Lower leg skin (tissue), 4 donors: ENCODE measurements at regions not wholly inside any gene's neighbourhood (a gene's known extent, or its start where the extent isn't known, plus 50 kb on each side); places are given as distances from the start of the nearest gene placed in this dataset.

Source experiments
- DNase-seq, 2 donors: peaks; one replicate each; pipeline ENCODE4 v3.0.0-alpha.2; 2019; ENCODE audit warnings: low spot score in 2 of 2
- H3K4me3 ChIP-seq: fragments of 200-600 bp; sonication (generic); 2 replicates; pipeline ENCODE4 v1.5.1; 2017; ENCODE audit warnings: mild to moderate bottlenecking, low read depth; ENCODE audit not compliant: poor library complexity, severe bottlenecking
- CTCF ChIP-seq, 3 donors: fragments of 450-650 bp; IDR thresholded peaks; one replicate each; pipeline ENCODE4 v1.5.1; 2016; ENCODE audit warnings: antibody characterized with exemption in 3 of 3, mild to moderate bottlenecking in 3 of 3, moderate library complexity in 2 of 3
- POLR2A ChIP-seq, 2 donors: fragments of 450-650 bp; IDR thresholded peaks; one replicate each; pipeline ENCODE4 v1.6.1; 2016 to 2017; ENCODE audit warnings: antibody characterized with exemption in 2 of 2, mild to moderate bottlenecking in 1 of 2, moderate library complexity in 1 of 2
- WGBS, 2 donors: methylation state at CpG; one replicate each; pipeline ENCODE4 v1.1.5; 2018; 5-methylcytosine and 5-hydroxymethylcytosine counted together
- intact Hi-C: fragments of 100-400 bp; cut with DNase I; formaldehyde crosslinking; loops from one replicate; pipeline ENCODE4 v1.15.0; 2023; ENCODE audit warnings: low total_unique reads

DNA sequence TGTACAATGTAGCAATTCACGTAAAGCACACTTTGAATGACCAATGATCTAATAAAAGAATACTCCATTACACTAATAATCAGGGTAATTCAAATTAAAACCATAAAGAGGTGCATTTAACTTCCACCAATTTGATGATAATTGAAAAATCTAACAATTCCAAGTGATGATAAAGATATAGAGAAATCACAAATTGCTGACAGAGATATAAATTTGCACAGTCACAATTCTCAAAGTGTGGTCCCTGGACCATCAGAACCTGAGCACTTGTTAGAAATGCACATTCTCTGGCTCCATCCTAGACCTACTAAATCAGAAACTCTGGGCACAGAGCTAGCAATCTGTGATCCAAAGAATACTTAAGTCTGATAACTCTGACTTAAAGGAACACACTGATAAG lies 165.8 kb upstream of the DCC start:
- intact Hi-C loops, result no loop called here
- no peak for DNase-seq
- 92 to 98% methylated on average over 1 of the region's 1 CpG for WGBS, 2 donors
- TF ChIP-seq POLR2A (IDR thresholded peaks at IDR 0.05) (no peak), CTCF (IDR thresholded peaks at IDR 0.05) (no peak)
- no peak overlapping the region for H3K4me3 ChIP-seq

DNA sequence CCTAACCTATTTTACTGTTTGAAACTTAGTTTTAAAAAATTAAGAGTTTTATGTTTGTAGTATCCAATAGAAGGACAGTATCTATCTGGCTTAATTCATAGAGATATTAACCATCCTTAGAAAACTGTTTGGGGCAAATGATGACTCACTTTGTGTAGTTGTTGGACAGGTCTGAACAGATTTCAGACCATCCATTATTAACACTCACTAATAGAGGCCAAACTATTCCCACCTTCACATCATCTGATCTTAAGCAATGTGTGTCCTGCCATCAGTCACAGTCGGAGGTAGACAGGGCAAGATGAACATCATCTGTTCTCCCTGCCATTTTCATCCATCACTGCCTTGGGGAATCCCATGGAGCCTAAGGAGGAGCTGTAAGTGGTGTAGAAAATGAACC lies 164.6 kb upstream of the DCC start:
- TF ChIP-seq CTCF (IDR thresholded peaks at IDR 0.05) (no peak), POLR2A (IDR thresholded peaks at IDR 0.05) (no peak)
- WGBS, 2 donors, result 46 to 58% methylated on average over 1 of the region's 1 CpG
- no peak for DNase-seq
- intact Hi-C loops, result no loop called here
- no peak overlapping the region for H3K4me3 ChIP-seq

GRCh38 chr18:52183107-52183506 lies 156.9 kb upstream of the DCC start:
- TF ChIP-seq CTCF (IDR thresholded peaks at IDR 0.05), result no peak
- TF ChIP-seq POLR2A (IDR thresholded peaks at IDR 0.05), result no peak
- WGBS, 2 donors, result 89 to 95% methylated on average over 2 of the region's 2 CpGs
- intact Hi-C loops, result no loop called here
- DNase-seq, result no peak
- no peak overlapping the region for H3K4me3 ChIP-seq

- WGBS, 2 donors, result 73 to 77% methylated on average over 3 of the region's 3 CpGs
- no peak for DNase-seq
- intact Hi-C loops, result no loop called here
- TF ChIP-seq CTCF (IDR thresholded peaks at IDR 0.05) (no peak), POLR2A (IDR thresholded peaks at IDR 0.05) (no peak)
- H3K4me3 ChIP-seq, result no peak overlapping the region
Observed at GRCh38 chr18:52190195-52190594, 149.8 kb upstream of the DCC start.

- TF ChIP-seq POLR2A (IDR thresholded peaks at IDR 0.05), result no peak
- no peak for TF ChIP-seq CTCF (IDR thresholded peaks at IDR 0.05)
- DNase-seq, result no peak
- H3K4me3 ChIP-seq, result no peak overlapping the region
- intact Hi-C loops, result no loop called here
- WGBS, 2 donors, result 59 to 60% methylated on average over 5 of the region's 5 CpGs
Observed at GRCh38 chr18:52190631-52191030, 149.4 kb upstream of the DCC start.

- TF ChIP-seq POLR2A (IDR thresholded peaks at IDR 0.05), result no peak
- WGBS, 2 donors, result 87 to 95% methylated on average over 1 of the region's 1 CpG
- no peak overlapping the region for H3K4me3 ChIP-seq
- intact Hi-C loops, result no loop called here
- no peak for DNase-seq
Observed at GRCh38 chr18:52200406-52200805, 139.6 kb upstream of the DCC start.
